GM12878 (cell line): ENCODE measurements at regions not wholly inside any gene's neighbourhood (a gene's known extent, or its start where the extent isn't known, plus 50 kb on each side); places are given as distances from the start of the nearest gene placed in this dataset.

ENCODE experiments used
- ATAC-seq: fragments of 200-7000 bp; cut with Tn5 transposase; 3 replicates; pipeline ENCODE4 v1.9.1; 2020; ENCODE audit warnings: mild to moderate bottlenecking, moderate library complexity
- BruUV-seq: library from RNA; stranded (reverse); fragments of 400-500 nt; replicated peaks from 2 replicates; lab custom pipeline; 2021; lab: Mats Ljungman, UMichigan
- CTCF ChIA-PET: fragments of 300-600 bp; sonication (Branson Sonifier 250); formaldehyde crosslinking; extraction: SDS; loops from one replicate; lab custom pipeline; 2021; ENCODE audit warnings: inconsistent platforms; lab: Yijun Ruan, JAX
- POLR2A ChIA-PET: fragments of 350-600 bp; formaldehyde crosslinking; extraction: SDS; loops from one replicate; lab custom pipeline; 2021; ENCODE audit warnings: inconsistent platforms; lab: Charles Lee
- RAD21 ChIA-PET: fragments of 300-600 bp; sonication (Branson Sonifier 250); formaldehyde crosslinking; loops from one replicate; lab custom pipeline; 2023; ENCODE audit warnings: antibody characterized with exemption; ENCODE audit not compliant: unreplicated experiment; lab: Charles Lee
- SMC1A ChIA-PET: fragments of 300-600 bp; sonication (Branson Sonifier 250); formaldehyde crosslinking; loops from one replicate; lab custom pipeline; 2023; ENCODE audit not compliant: unreplicated experiment, uncharacterized antibody; lab: Charles Lee
- DNase-seq: peaks from one replicate; pipeline ENCODE4 v3.0.0-alpha.2; 2011; ENCODE audit warnings: low read depth, low spot score
- FAIRE-seq: peaks from 3 replicates; lab custom pipeline; 2011; peaks lifted over from hg19 to GRCh38; lab: Jason Lieb, UNC
- H2AFZ ChIP-seq: 2 replicates; pipeline ENCODE4 v1.6.0; 2011; ENCODE audit warnings: low read depth, low read length, control low read depth; ENCODE audit not compliant: control insufficient read depth
- H3K27ac ChIP-seq: 2 replicates; pipeline ENCODE4 v1.5.1; 2011; ENCODE audit warnings: control low read depth; ENCODE audit not compliant: control insufficient read depth, insufficient read depth
- H3K27me3 ChIP-seq, 2 experiments: replicated peaks in 1 of 2; 2 replicates each; pipeline versions ENCODE4 v1.6.0 to v1.6.1; 2011; ENCODE audit warnings: low read length in 1 of 2; ENCODE audit not compliant: control insufficient read depth in 2 of 2, insufficient read depth in 2 of 2
- H3K36me3 ChIP-seq, 2 experiments: 2 replicates each; pipeline ENCODE4 v1.5.1; 2011; ENCODE audit warnings: low read length in 1 of 2; ENCODE audit not compliant: control insufficient read depth in 2 of 2, insufficient read depth in 2 of 2
- H3K4me1 ChIP-seq: 2 replicates; pipeline ENCODE4 v1.6.1; 2011; ENCODE audit warnings: mild to moderate bottlenecking, low read length, moderate library complexity, mixed read lengths; ENCODE audit not compliant: control insufficient read depth, insufficient read depth
- H3K4me2 ChIP-seq: 2 replicates; pipeline ENCODE4 v1.6.0; 2011; ENCODE audit warnings: control low read depth; ENCODE audit not compliant: control insufficient read depth, insufficient read depth
- H3K4me3 ChIP-seq: fragments of 200-600 bp; sonication (generic); 2 replicates; pipeline ENCODE4 v1.5.1; 2016
- H3K79me2 ChIP-seq: 2 replicates; pipeline ENCODE4 v1.6.0; 2011; ENCODE audit warnings: low read length; ENCODE audit not compliant: control insufficient read depth, insufficient read depth
- H3K9ac ChIP-seq: 2 replicates; pipeline ENCODE4 v1.8.0; 2011; ENCODE audit warnings: low read length, control low read depth, mixed read lengths; ENCODE audit not compliant: control insufficient read depth, insufficient read depth
- H3K9me3 ChIP-seq: replicated peaks from 3 replicates; pipeline ENCODE4 v1.5.1; 2011; ENCODE audit warnings: mild to moderate bottlenecking, low read length; ENCODE audit not compliant: control insufficient read depth, insufficient read depth
- H4K20me1 ChIP-seq: 2 replicates; pipeline ENCODE4 v1.6.0; 2011; ENCODE audit not compliant: control insufficient read depth, insufficient read depth
- E2F4 ChIP-seq: IDR thresholded peaks from 2 replicates; pipeline ENCODE4 v1.6.1; 2012; ENCODE audit warnings: low read depth, low read length, improper control_type of control experiment
- FOS ChIP-seq: IDR thresholded peaks from 3 replicates; pipeline ENCODE4 v1.6.1; 2011; ENCODE audit warnings: borderline replicate concordance; ENCODE audit not compliant: insufficient read length; ENCODE audit errors: extremely low read depth
- FOXM1 ChIP-seq: IDR thresholded peaks from 2 replicates; pipeline ENCODE4 v1.6.1; 2012; ENCODE audit warnings: low read depth, mild to moderate bottlenecking, inconsistent platforms, low read length, moderate library complexity
- KDM1A ChIP-seq: fragments of 200-600 bp; sonication (generic); IDR thresholded peaks from 2 replicates; pipeline ENCODE4 v1.6.1; 2016; ENCODE audit warnings: borderline replicate concordance
- LARP7 ChIP-seq: fragments of 450-650 bp; IDR thresholded peaks from 2 replicates; pipeline ENCODE4 v1.6.1; 2017; ENCODE audit warnings: mild to moderate bottlenecking
- MTA2 ChIP-seq: fragments of 450-650 bp; IDR thresholded peaks from 2 replicates; pipeline ENCODE4 v1.6.1; 2016; ENCODE audit warnings: low read depth, mild to moderate bottlenecking, moderate library complexity
- NBN ChIP-seq: fragments of 450-650 bp; IDR thresholded peaks from 2 replicates; pipeline ENCODE4 v1.6.1; 2016
- PML ChIP-seq: IDR thresholded peaks from 2 replicates; pipeline ENCODE4 v1.6.1; 2012; ENCODE audit warnings: low read length, inconsistent platforms
- SREBF2 ChIP-seq: IDR thresholded peaks from 2 replicates; pipeline ENCODE4 v1.6.1; 2012; ENCODE audit warnings: mild to moderate bottlenecking, low read length
- ZNF274 ChIP-seq: IDR thresholded peaks from one replicate; pipeline ENCODE4 v1.8.0; 2011; ENCODE audit not compliant: insufficient read length, insufficient read depth
- WGBS: methylation state at CpG from one replicate; pipeline ENCODE4 v1.1.6; 2016; ENCODE audit warnings: low lambda C conversion rate; ENCODE audit not compliant: insufficient replicate concordance, insufficient coverage; ENCODE audit errors: missing lambda C conversion rate; 5-methylcytosine and 5-hydroxymethylcytosine counted together
- in situ Hi-C: fragments of 300-500 bp; cut with MboI; formaldehyde crosslinking; loops from 9 replicates; pipeline ENCODE4 v1.14.3; 2018; ENCODE audit warnings: mixed read lengths
- intact Hi-C: fragments of 100-400 bp; cut with micrococcal nuclease; formaldehyde crosslinking; loops from one replicate; pipeline ENCODE4 v1.14.2; 2022; ENCODE audit not compliant: unreplicated experiment
- TF ChIP-seq, protein P1 (sequence below): fragments of 450-650 bp; IDR thresholded peaks from 2 replicates; pipeline ENCODE4 v1.6.1; 2017; ENCODE audit warnings: borderline replicate concordance

- Histone ChIP-seq H3K9ac (no peak overlapping the region), H3K4me2 (no peak overlapping the region), H3K9me3 (no peaks in the 10 kb centered on the region), H3K4me1 (no peaks in the 10 kb centered on the region), H3K79me2 (no peaks in the 10 kb centered on the region), H3K27me3 (no peaks in the 10 kb centered on the region), H3K36me3 (no peaks in the 10 kb centered on the region), H3K27ac (no peak overlapping the region), H3K4me3 (no peak overlapping the region), H4K20me1 (no peaks in the 10 kb centered on the region), H2AFZ (no peak overlapping the region)
- ChIA-PET POLR2A (no interaction called here), SMC1A (interaction anchor here (0.6 kb wide), 1 partner anchor 27 kb away, joined by 3 read pairs; no protein-coding TSS in a partner anchor), CTCF (no interaction called here), RAD21 (no interaction called here)
- in situ Hi-C loops (no loop called here), intact Hi-C loops (no loop called here)
- no peak for ATAC-seq
- TF ChIP-seq SREBF2: no peak
- no peak for TF ChIP-seq ZNF274
- TF ChIP-seq KDM1A: no peak
- TF ChIP-seq E2F4: no peak
- no peak for TF ChIP-seq LARP7
- TF ChIP-seq MTA2: no peak
- TF ChIP-seq FOS: no peak
- TF ChIP-seq, protein P1, sequence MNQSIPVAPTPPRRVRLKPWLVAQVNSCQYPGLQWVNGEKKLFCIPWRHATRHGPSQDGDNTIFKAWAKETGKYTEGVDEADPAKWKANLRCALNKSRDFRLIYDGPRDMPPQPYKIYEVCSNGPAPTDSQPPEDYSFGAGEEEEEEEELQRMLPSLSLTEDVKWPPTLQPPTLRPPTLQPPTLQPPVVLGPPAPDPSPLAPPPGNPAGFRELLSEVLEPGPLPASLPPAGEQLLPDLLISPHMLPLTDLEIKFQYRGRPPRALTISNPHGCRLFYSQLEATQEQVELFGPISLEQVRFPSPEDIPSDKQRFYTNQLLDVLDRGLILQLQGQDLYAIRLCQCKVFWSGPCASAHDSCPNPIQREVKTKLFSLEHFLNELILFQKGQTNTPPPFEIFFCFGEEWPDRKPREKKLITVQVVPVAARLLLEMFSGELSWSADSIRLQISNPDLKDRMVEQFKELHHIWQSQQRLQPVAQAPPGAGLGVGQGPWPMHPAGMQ: no peak
- TF ChIP-seq NBN: no peak
- TF ChIP-seq PML: no peak
- TF ChIP-seq FOXM1: no peak
- no peak for FAIRE-seq
- WGBS: 0% methylated on average over 2 of the region's 2 CpGs
- BruUV-seq: no TSS peak
- no peak for DNase-seq
Observed at GRCh38 chr11:26204101-26204500, 127.8 kb upstream of the ANO3 start.
